ENCODE measurements at regions not wholly inside any gene's neighbourhood (a gene's known extent, or its start where the extent isn't known, plus 50 kb on each side); places are given as distances from the start of the nearest gene placed in this dataset.

DNA sequence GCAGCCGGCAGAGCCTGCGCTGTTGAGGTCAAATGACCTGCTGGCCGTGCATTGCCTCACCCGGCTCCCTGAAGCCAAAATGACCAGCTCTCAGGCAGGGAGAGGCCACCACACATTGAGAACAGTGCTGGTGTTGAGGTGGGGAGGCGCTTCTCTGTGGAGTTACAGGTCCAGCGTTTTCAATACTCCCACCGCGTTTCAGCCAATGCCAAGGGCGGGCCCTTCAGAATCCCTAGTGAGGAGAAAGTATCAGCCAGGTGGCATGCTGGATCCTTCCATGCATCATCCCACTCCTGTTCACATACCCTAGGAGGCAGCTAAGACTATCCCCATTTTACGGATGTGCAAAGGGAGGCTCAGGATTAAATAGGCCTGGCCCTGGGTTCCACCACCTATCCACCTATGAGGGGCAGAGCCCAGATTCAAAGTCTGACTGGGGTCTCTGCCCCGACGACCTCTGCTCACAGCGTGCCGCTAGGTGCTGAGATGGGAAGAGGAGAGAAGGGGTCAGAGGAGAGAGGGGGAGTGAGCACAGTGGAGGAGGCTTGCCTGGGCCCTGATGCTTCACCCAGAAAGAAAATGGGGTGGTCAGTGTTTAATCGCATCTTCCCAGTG, 137.6 kb upstream of the ID2 start:
- Mint-ChIP-seq H3K36me3 (ENCODE audit: insufficient read depth in 1 of 3, low read depth in 3 of 3) (no peaks in the 10 kb centered on the region), H3K27me3 (ENCODE audit: low read depth) (peaks cover 3% of the 10 kb centered on the region; the same call in 1 of the 2 replicates), H3K4me3 (no peak overlapping the region), H3K9me3 (no peaks in the 10 kb centered on the region), H3K27ac (no peak overlapping the region), H3K4me1 (peaks cover 8 to 12% of the 10 kb centered on the region in 2 experiments)
- Histone ChIP-seq H2BK20ac (ENCODE audit: low read depth, low read length, poor library complexity, severe bottlenecking) (no peak overlapping the region), H2AK5ac (ENCODE audit: insufficient read length, low read length) (no peak overlapping the region), H2BK12ac (ENCODE audit: insufficient read length, low read depth, low read length) (no peak overlapping the region), H3K79me2 (ENCODE audit: insufficient read depth, low read length) (no peaks in the 10 kb centered on the region), H3K14ac (ENCODE audit: insufficient read depth, low read length) (no peak overlapping the region), H3K27ac (ENCODE audit: insufficient read length, low read depth, low read length) (no peak overlapping the region), H2AFZ (ENCODE audit: low read length) (no peak overlapping the region), H2BK5ac (ENCODE audit: insufficient read length, low read length) (no peak overlapping the region), H3K9ac (ENCODE audit: extremely low read depth, insufficient read length, low read length) (no peak overlapping the region), H4K8ac (replicated peaks; ENCODE audit: insufficient read length, low read depth, low read length) (no peak overlapping the region), H2BK15ac (ENCODE audit: low read depth, low read length) (no peak overlapping the region), H3K18ac (ENCODE audit: insufficient read length, low read depth, low read length) (no peak overlapping the region), H3T11ph (ENCODE audit: low read length) (no peak overlapping the region), H3K4ac (ENCODE audit: low read depth, low read length) (no peak overlapping the region), H3K23me2 (ENCODE audit: insufficient read length, low read depth, low read length, poor library complexity, severe bottlenecking) (no peaks in the 10 kb centered on the region), H4K5ac (ENCODE audit: insufficient read length, low read depth, low read length) (no peak overlapping the region), H3K79me1 (ENCODE audit: insufficient read depth, low read depth, low read length, poor library complexity, severe bottlenecking) (no peaks in the 10 kb centered on the region), H3K56ac (ENCODE audit: insufficient read length, low read depth, low read length) (no peak overlapping the region), H3K9me3 (ENCODE audit: control insufficient read depth, low read depth, low read length) (no peaks in the 10 kb centered on the region), H2BK120ac (ENCODE audit: low read depth, low read length, poor library complexity, severe bottlenecking) (no peak overlapping the region), H3K4me1 (ENCODE audit: insufficient read depth, low read length) (no peaks in the 10 kb centered on the region), H3K4me2 (ENCODE audit: insufficient read depth, insufficient read length, low read length) (no peak overlapping the region), H4K20me1 (ENCODE audit: control insufficient read depth, insufficient read depth, insufficient read length) (no peaks in the 10 kb centered on the region), H3K23ac (ENCODE audit: insufficient read length, low read depth, low read length) (no peak overlapping the region), H4K91ac (ENCODE audit: insufficient read length, low read depth, low read length) (no peak overlapping the region), H3K27me3 (ENCODE audit: insufficient read depth, low read length) (no peaks in the 10 kb centered on the region)
- WGBS (ENCODE audit: extremely low coverage, insufficient read length, low lambda C conversion rate), result no CpG with 5 or more reads among the region's 15 CpGs
- TF ChIP-seq, protein P1, sequence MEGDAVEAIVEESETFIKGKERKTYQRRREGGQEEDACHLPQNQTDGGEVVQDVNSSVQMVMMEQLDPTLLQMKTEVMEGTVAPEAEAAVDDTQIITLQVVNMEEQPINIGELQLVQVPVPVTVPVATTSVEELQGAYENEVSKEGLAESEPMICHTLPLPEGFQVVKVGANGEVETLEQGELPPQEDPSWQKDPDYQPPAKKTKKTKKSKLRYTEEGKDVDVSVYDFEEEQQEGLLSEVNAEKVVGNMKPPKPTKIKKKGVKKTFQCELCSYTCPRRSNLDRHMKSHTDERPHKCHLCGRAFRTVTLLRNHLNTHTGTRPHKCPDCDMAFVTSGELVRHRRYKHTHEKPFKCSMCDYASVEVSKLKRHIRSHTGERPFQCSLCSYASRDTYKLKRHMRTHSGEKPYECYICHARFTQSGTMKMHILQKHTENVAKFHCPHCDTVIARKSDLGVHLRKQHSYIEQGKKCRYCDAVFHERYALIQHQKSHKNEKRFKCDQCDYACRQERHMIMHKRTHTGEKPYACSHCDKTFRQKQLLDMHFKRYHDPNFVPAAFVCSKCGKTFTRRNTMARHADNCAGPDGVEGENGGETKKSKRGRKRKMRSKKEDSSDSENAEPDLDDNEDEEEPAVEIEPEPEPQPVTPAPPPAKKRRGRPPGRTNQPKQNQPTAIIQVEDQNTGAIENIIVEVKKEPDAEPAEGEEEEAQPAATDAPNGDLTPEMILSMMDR (conservative IDR thresholded peaks at IDR 0.05), result no peak
- DNase-seq, result peak; percentile 5

Measured in H9 (cell line).